Activated CD8-positive, alpha-beta memory T cell treated with anti-CD3 and anti-CD28 coated beads for 24 hours (primary cell): ENCODE measurements at regions not wholly inside any gene's neighbourhood (a gene's known extent, or its start where the extent isn't known, plus 50 kb on each side); places are given as distances from the start of the nearest gene placed in this dataset.
"Not testable (repeated sequence)": the region's sequence is repeated elsewhere in the genome, so short reads cannot be mapped to it uniquely, and the experiment has no call there.

Experiments
- DNase-seq: peaks from one replicate; pipeline ENCODE4 v3.0.0-alpha.2; 2020

GRCh38 chr3:18987862-18988447, 160.4 kb upstream of the KCNH8 start:
- DNase-seq, result no peak

- no peak for DNase-seq
These were observed 161.2 kb upstream of the KCNH8 start for GRCh38 chr3:18987070-18987469.

GRCh38 chr3:18982920-18983319, 165.4 kb upstream of the KCNH8 start:
- no peak for DNase-seq

GRCh38 chr3:18976102-18976501, 172.2 kb upstream of the KCNH8 start:
- DNase-seq, result not testable (repeated sequence)

GRCh38 chr3:18968120-18968519, 180.2 kb upstream of the KCNH8 start:
- DNase-seq, result no peak

GRCh38 chr3:18965781-18966180, 182.5 kb upstream of the KCNH8 start:
- DNase-seq, result no peak

- no peak for DNase-seq
These were observed 183.7 kb upstream of the KCNH8 start for GRCh38 chr3:18964640-18965039.

GRCh38 chr3:18951333-18951732, 197.0 kb upstream of the KCNH8 start:
- no peak for DNase-seq

- DNase-seq, result no peak
These were observed 201.8 kb upstream of the KCNH8 start for GRCh38 chr3:18946524-18946923.

GRCh38 chr3:18937574-18937973, 210.7 kb upstream of the KCNH8 start:
- no peak for DNase-seq

GRCh38 chr3:18919158-18919557, 229.2 kb upstream of the KCNH8 start:
- DNase-seq, result no peak

GRCh38 chr3:18917923-18918322, 230.4 kb upstream of the KCNH8 start:
- DNase-seq, result no peak

- no peak for DNase-seq
These were observed 246.1 kb upstream of the KCNH8 start for GRCh38 chr3:18902081-18902793.

- no peak for DNase-seq
These were observed 246.7 kb upstream of the KCNH8 start for GRCh38 chr3:18901571-18901970.

GRCh38 chr3:18900994-18901393, 247.3 kb upstream of the KCNH8 start:
- no peak for DNase-seq

- DNase-seq, result no peak
These were observed 249.4 kb upstream of the KCNH8 start for GRCh38 chr3:18898911-18899310.

GRCh38 chr3:18892756-18893155, 255.6 kb upstream of the KCNH8 start:
- DNase-seq, result no peak

- no peak for DNase-seq
These were observed 256.3 kb upstream of the KCNH8 start for GRCh38 chr3:18892047-18892446.

GRCh38 chr3:18891641-18892040, 256.7 kb upstream of the KCNH8 start:
- DNase-seq, result peak; percentile 56

GRCh38 chr3:18890449-18890848, 257.9 kb upstream of the KCNH8 start:
- no peak for DNase-seq

GRCh38 chr3:18888819-18889218, 259.5 kb upstream of the KCNH8 start:
- DNase-seq, result no peak

- DNase-seq, result no peak
These were observed 259.9 kb upstream of the KCNH8 start for GRCh38 chr3:18888370-18888769.

GRCh38 chr3:18886331-18886730, 262.0 kb upstream of the KCNH8 start:
- DNase-seq, result no peak

- DNase-seq, result no peak
These were observed 262.7 kb upstream of the KCNH8 start for GRCh38 chr3:18885612-18886011.

- no peak for DNase-seq
These were observed 264.7 kb upstream of the KCNH8 start for GRCh38 chr3:18883571-18883970.
